ENCODE measurements at regions not wholly inside any gene's neighbourhood (a gene's known extent, or its start where the extent isn't known, plus 50 kb on each side); places are given as distances from the start of the nearest gene placed in this dataset.

DNA sequence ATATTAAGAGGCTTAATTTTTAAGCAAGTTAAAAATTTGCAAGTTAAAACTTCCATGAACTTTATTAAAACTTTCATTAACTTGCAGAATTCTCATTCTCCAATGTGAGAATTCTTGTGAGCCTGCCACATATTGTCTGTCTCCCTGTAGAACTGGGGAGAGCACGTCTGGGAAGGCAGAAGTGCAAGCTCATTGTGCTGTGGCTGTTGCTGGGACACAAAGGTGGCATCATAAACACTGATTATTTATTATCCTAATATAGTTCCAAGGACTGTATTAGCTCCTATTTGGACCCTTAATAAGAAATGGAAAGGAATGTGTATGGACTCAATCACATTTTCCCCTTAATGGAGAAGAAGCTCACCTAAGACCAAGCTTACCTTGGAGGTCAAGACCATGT, 68.7 kb upstream of the MROH9 start:
- no peak overlapping the region for H3K27ac ChIP-seq
- DNase-seq = no peak
- WGBS, 4 donors = 49 to 72% (median 58%) methylated on average over 1 of the region's 1 CpG
- TF ChIP-seq, protein P1, sequence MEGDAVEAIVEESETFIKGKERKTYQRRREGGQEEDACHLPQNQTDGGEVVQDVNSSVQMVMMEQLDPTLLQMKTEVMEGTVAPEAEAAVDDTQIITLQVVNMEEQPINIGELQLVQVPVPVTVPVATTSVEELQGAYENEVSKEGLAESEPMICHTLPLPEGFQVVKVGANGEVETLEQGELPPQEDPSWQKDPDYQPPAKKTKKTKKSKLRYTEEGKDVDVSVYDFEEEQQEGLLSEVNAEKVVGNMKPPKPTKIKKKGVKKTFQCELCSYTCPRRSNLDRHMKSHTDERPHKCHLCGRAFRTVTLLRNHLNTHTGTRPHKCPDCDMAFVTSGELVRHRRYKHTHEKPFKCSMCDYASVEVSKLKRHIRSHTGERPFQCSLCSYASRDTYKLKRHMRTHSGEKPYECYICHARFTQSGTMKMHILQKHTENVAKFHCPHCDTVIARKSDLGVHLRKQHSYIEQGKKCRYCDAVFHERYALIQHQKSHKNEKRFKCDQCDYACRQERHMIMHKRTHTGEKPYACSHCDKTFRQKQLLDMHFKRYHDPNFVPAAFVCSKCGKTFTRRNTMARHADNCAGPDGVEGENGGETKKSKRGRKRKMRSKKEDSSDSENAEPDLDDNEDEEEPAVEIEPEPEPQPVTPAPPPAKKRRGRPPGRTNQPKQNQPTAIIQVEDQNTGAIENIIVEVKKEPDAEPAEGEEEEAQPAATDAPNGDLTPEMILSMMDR (IDR thresholded peaks at IDR 0.05) = no peak
- TF ChIP-seq POLR2A (IDR thresholded peaks at IDR 0.05) = no peak
- intact Hi-C loops (cut with DNase I) = no loop called here
- H3K36me3 ChIP-seq (replicated peaks in 1 of 2) = no peaks in the 10 kb centered on the region
- no peak overlapping the region for H3K4me3 ChIP-seq
- H3K4me1 ChIP-seq (replicated peaks in 1 of 2) = peaks cover 6 to 21% of the 10 kb centered on the region in 2 donors
- no peaks in the 10 kb centered on the region for H3K27me3 ChIP-seq
- no peaks in the 10 kb centered on the region for H3K9me3 ChIP-seq (replicated peaks in 1 of 3)

GRCh38 chr1:170871868-170872267, 63.5 kb upstream of the MROH9 start:
- Histone ChIP-seq H3K27me3 (no peaks in the 10 kb centered on the region), H3K9me3 (replicated peaks in 1 of 3) (no peaks in the 10 kb centered on the region), H3K27ac (peak overlapping the region in 3 of 5 donors; percentile 7 to 18 (median 15)), H3K36me3 (replicated peaks in 1 of 2) (no peaks in the 10 kb centered on the region), H3K4me3 (peak overlapping the region in 1 of 4 donors; percentile 2), H3K4me1 (replicated peaks in 1 of 2) (peaks cover 8 to 16% of the 10 kb centered on the region in 2 donors)
- TF ChIP-seq, protein P1 (IDR thresholded peaks at IDR 0.05) = no peak
- TF ChIP-seq POLR2A (IDR thresholded peaks at IDR 0.05) = no peak
- 32 to 48% (median 39%) methylated on average over 3 of the region's 3 CpGs for WGBS, 4 donors
- DNase-seq = no peak
- intact Hi-C loops (cut with DNase I) = no loop called here

DNA sequence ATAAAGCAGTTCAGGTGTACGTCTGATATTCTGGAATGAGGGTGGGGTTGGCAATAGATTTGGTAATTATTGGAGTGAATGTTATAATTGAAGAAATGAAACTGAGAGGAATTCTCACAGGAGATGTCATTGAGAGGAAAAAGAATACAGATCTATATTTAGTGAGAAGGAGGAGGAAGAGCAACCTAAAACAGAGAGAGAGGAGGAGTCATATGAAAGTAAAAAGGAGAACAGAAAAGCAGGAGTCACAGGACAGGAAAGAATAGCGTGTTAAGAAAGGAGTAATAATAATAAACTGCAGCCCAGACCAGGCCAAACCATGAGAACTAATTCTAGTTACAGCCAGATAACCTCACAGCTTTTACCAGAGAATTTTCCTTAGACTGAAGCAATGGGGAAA, 62.7 kb upstream of the MROH9 start:
- Histone ChIP-seq H3K9me3 (replicated peaks in 1 of 3) (no peaks in the 10 kb centered on the region), H3K36me3 (replicated peaks in 1 of 2) (no peaks in the 10 kb centered on the region), H3K27me3 (no peaks in the 10 kb centered on the region), H3K4me1 (replicated peaks in 1 of 2) (peaks cover 8 to 16% of the 10 kb centered on the region in 2 donors), H3K27ac (peak overlapping the region in 2 of 5 donors; percentile 7 to 15), H3K4me3 (no peak overlapping the region)
- DNase-seq = no peak
- 65 to 76% (median 67%) methylated on average over 2 of the region's 2 CpGs for WGBS, 4 donors
- TF ChIP-seq, protein P1 (IDR thresholded peaks at IDR 0.05) = no peak
- TF ChIP-seq POLR2A (IDR thresholded peaks at IDR 0.05) = no peak
- intact Hi-C loops (cut with DNase I) = no loop called here

GRCh38 chr1:170874671-170875070, 60.7 kb upstream of the MROH9 start:
- H3K4me3 ChIP-seq = no peak overlapping the region
- TF ChIP-seq, protein P1 (IDR thresholded peaks at IDR 0.05) = no peak
- TF ChIP-seq POLR2A (IDR thresholded peaks at IDR 0.05) = no peak
- H3K4me1 ChIP-seq (replicated peaks in 1 of 2) = peaks cover 8 to 16% of the 10 kb centered on the region in 2 donors
- no peaks in the 10 kb centered on the region for H3K9me3 ChIP-seq (replicated peaks in 1 of 3)
- H3K36me3 ChIP-seq (replicated peaks in 1 of 2) = no peaks in the 10 kb centered on the region
- 61 to 83% (median 75%) methylated on average over 1 of the region's 1 CpG for WGBS, 4 donors
- intact Hi-C loops (cut with DNase I) = no loop called here
- DNase-seq = no peak
- no peaks in the 10 kb centered on the region for H3K27me3 ChIP-seq
- no peak overlapping the region for H3K27ac ChIP-seq

All from adrenal gland (tissue), 9 donors.